Liver (tissue), 8 donors: ENCODE measurements at regions not wholly inside any gene's neighbourhood (a gene's known extent, or its start where the extent isn't known, plus 50 kb on each side); places are given as distances from the start of the nearest gene placed in this dataset.

ENCODE experiments used
- DNase-seq: peaks from one replicate; pipeline ENCODE4 v3.0.0-alpha.2; 2017; ENCODE audit warnings: low spot score
- H3K27ac ChIP-seq, 2 donors: one replicate each; pipeline ENCODE4 v1.7.0; 2013; ENCODE audit warnings: inconsistent platforms in 2 of 2, low read length in 2 of 2, control low read depth in 1 of 2, low read depth in 1 of 2, mild to moderate bottlenecking in 1 of 2
- H3K27me3 ChIP-seq, 4 donors: one replicate each; pipeline versions ENCODE4 v1.6.1 to v1.7.0; 2013; ENCODE audit warnings: low read length in 3 of 4, inconsistent platforms in 1 of 4, mild to moderate bottlenecking in 1 of 4, moderate library complexity in 1 of 4; ENCODE audit not compliant: control insufficient read depth in 4 of 4, insufficient read depth in 4 of 4
- H3K36me3 ChIP-seq, 4 donors: one replicate each; pipeline versions ENCODE4 v1.6.1 to v1.7.0; 2013; ENCODE audit warnings: low read length in 3 of 4, mild to moderate bottlenecking in 3 of 4, low read depth in 1 of 4, moderate library complexity in 1 of 4; ENCODE audit not compliant: control insufficient read depth in 4 of 4, insufficient read depth in 3 of 4
- H3K4me1 ChIP-seq, 4 donors: one replicate each; pipeline versions ENCODE4 v1.6.1 to v1.7.0; 2013; ENCODE audit warnings: low read length in 3 of 4, mild to moderate bottlenecking in 3 of 4, moderate library complexity in 1 of 4; ENCODE audit not compliant: control insufficient read depth in 4 of 4, insufficient read depth in 4 of 4
- H3K4me3 ChIP-seq, 3 donors: one replicate each; pipeline versions ENCODE4 v1.6.1 to v1.7.0; 2013; ENCODE audit warnings: low read length in 3 of 3, control low read depth in 1 of 3, low read depth in 1 of 3, mild to moderate bottlenecking in 1 of 3
- H3K9ac ChIP-seq, 2 donors: one replicate each; pipeline ENCODE4 v1.7.0; 2013; ENCODE audit warnings: low read length in 2 of 2, mild to moderate bottlenecking in 2 of 2, moderate library complexity in 2 of 2, control low read depth in 1 of 2, low read depth in 1 of 2
- H3K9me3 ChIP-seq, 4 donors: one replicate each; pipeline versions ENCODE4 v1.6.1 to v1.7.0; 2013; ENCODE audit warnings: low read length in 3 of 4; ENCODE audit not compliant: control insufficient read depth in 4 of 4
- ATF3 ChIP-seq: IDR thresholded peaks from 2 replicates; pipeline ENCODE4 v1.6.1; 2016; ENCODE audit warnings: antibody characterized with exemption
- CTCF ChIP-seq: fragments of 150-350 bp; IDR thresholded peaks from 2 replicates; pipeline ENCODE4 v1.5.1; 2017; ENCODE audit warnings: improper control_type of control experiment, low read depth, low read length; ENCODE audit not compliant: missing input control
- EGR1 ChIP-seq, 2 donors: IDR thresholded peaks; 2 replicates each; pipeline ENCODE4 v1.6.1; 2016 to 2018; ENCODE audit warnings: antibody characterized with exemption in 2 of 2, low read depth in 2 of 2
- FOXA1 ChIP-seq: IDR thresholded peaks from 2 replicates; pipeline ENCODE4 v1.6.1; 2016; ENCODE audit warnings: antibody characterized with exemption
- FOXA2 ChIP-seq: IDR thresholded peaks from 2 replicates; pipeline ENCODE4 v1.6.1; 2016; ENCODE audit warnings: antibody characterized with exemption
- GABPA ChIP-seq, 2 donors: IDR thresholded peaks in 1 of 2; conservative IDR thresholded peaks in 1 of 2; 2 replicates each; pipeline ENCODE4 v1.6.1; 2016; ENCODE audit warnings: antibody characterized with exemption in 2 of 2, mild to moderate bottlenecking in 1 of 2, moderate library complexity in 1 of 2
- HNF4A ChIP-seq, 2 donors: conservative IDR thresholded peaks; 2 replicates each; pipeline ENCODE4 v1.6.1; 2016; ENCODE audit warnings: antibody characterized with exemption in 2 of 2, mild to moderate bottlenecking in 2 of 2
- HNF4G ChIP-seq: IDR thresholded peaks from 2 replicates; pipeline ENCODE4 v1.6.1; 2016; ENCODE audit warnings: antibody characterized with exemption
- JUND ChIP-seq, 2 donors: IDR thresholded peaks; 2 replicates each; pipeline ENCODE4 v1.6.1; 2016; ENCODE audit warnings: antibody characterized with exemption in 2 of 2
- MAX ChIP-seq: IDR thresholded peaks from 2 replicates; pipeline ENCODE4 v1.6.1; 2016; ENCODE audit warnings: antibody characterized with exemption
- NR2F2 ChIP-seq: IDR thresholded peaks from 2 replicates; pipeline ENCODE4 v1.6.1; 2016; ENCODE audit warnings: antibody characterized with exemption
- RAD21 ChIP-seq, 2 donors: IDR thresholded peaks; 2 replicates each; pipeline ENCODE4 v1.6.1; 2016; ENCODE audit warnings: antibody characterized with exemption in 2 of 2, mild to moderate bottlenecking in 2 of 2
- REST ChIP-seq: IDR thresholded peaks from 2 replicates; pipeline ENCODE4 v1.6.1; 2016; ENCODE audit warnings: antibody characterized with exemption, mild to moderate bottlenecking
- SP1 ChIP-seq: IDR thresholded peaks from 2 replicates; pipeline ENCODE4 v1.6.1; 2018; ENCODE audit warnings: antibody characterized with exemption, mild to moderate bottlenecking
- TAF1 ChIP-seq: conservative IDR thresholded peaks from 2 replicates; pipeline ENCODE4 v1.6.1; 2016; ENCODE audit warnings: antibody characterized with exemption, mild to moderate bottlenecking
- YY1 ChIP-seq: IDR thresholded peaks from 2 replicates; pipeline ENCODE4 v1.6.1; 2016; ENCODE audit warnings: antibody characterized with exemption, mild to moderate bottlenecking
- ZBTB33 ChIP-seq: IDR thresholded peaks from 2 replicates; pipeline ENCODE4 v1.6.1; 2016; ENCODE audit warnings: antibody characterized with exemption
- WGBS: extraction: QIAGEN DNeasy Blood & Tissue Kit; methylation state at CpG from one replicate; pipeline ENCODE4 v1.1.7; 2013; 5-methylcytosine and 5-hydroxymethylcytosine counted together
- donor health status: healthy.
- donor health status: healthy.
- donor health status: healthy.
- donor health status: healthy.
- donor health status: healthy.

GRCh38 chr11:44474702-44475101, 90.8 kb upstream of the CD82 start:
- DNase-seq = no peak
- Histone ChIP-seq H3K36me3 (no peaks in the 10 kb centered on the region), H3K27me3 (peaks cover 0 to 8% (median 0%) of the 10 kb centered on the region in 4 donors), H3K9me3 (no peaks in the 10 kb centered on the region), H3K27ac (no peak overlapping the region), H3K4me3 (no peak overlapping the region), H3K9ac (no peak overlapping the region), H3K4me1 (peaks cover 0 to 2% (median under 1%) of the 10 kb centered on the region in 4 donors)
- 92% methylated on average over 5 of the region's 5 CpGs for whole genome bisulfite sequencing
- TF ChIP-seq GABPA (IDR thresholded peaks at IDR 0.05 in 1 of 2, conservative IDR thresholded peaks at IDR 0.05 in 1 of 2) (no peak), CTCF (no peak), NR2F2 (no peak), YY1 (no peak), ZBTB33 (no peak), TAF1 (no peak), SP1 (no peak), REST (no peak), FOXA2 (no peak), JUND (IDR thresholded peaks at IDR 0.05) (no peak)

GRCh38 chr11:44475114-44475686, 90.3 kb upstream of the CD82 start:
- Histone ChIP-seq H3K27ac (no peak overlapping the region), H3K9me3 (no peaks in the 10 kb centered on the region), H3K4me3 (no peak overlapping the region), H3K4me1 (no peaks in the 10 kb centered on the region), H3K36me3 (no peaks in the 10 kb centered on the region), H3K27me3 (peaks cover 0 to 8% (median 0%) of the 10 kb centered on the region in 4 donors), H3K9ac (no peak overlapping the region)
- no peak for DNase-seq
- WGBS = 69% methylated on average over 10 of the region's 10 CpGs
- TF ChIP-seq HNF4A (conservative IDR thresholded peaks at IDR 0.05) = no peak
- no peak for TF ChIP-seq YY1
- no peak for TF ChIP-seq MAX
- no peak for TF ChIP-seq JUND (IDR thresholded peaks at IDR 0.05)
- TF ChIP-seq EGR1 (IDR thresholded peaks at IDR 0.05; ENCODE audit: low read depth in 2 of 2) = no peak
- no peak for TF ChIP-seq RAD21 (IDR thresholded peaks at IDR 0.05)
- TF ChIP-seq GABPA (IDR thresholded peaks at IDR 0.05 in 1 of 2, conservative IDR thresholded peaks at IDR 0.05 in 1 of 2) = no peak
- no peak for TF ChIP-seq TAF1
- TF ChIP-seq FOXA1 = no peak
- no peak for TF ChIP-seq REST
- no peak for TF ChIP-seq FOXA2
- TF ChIP-seq CTCF = no peak
- TF ChIP-seq HNF4G = no peak
- TF ChIP-seq SP1 = no peak
- no peak for TF ChIP-seq NR2F2
- TF ChIP-seq ATF3 = no peak
